DMS 273 (cell line): ENCODE measurements at regions not wholly inside any gene's neighbourhood (a gene's known extent, or its start where the extent isn't known, plus 50 kb on each side); places are given as distances from the start of the nearest gene placed in this dataset.
"Not testable (repeated sequence)": the region's sequence is repeated elsewhere in the genome, so short reads cannot be mapped to it uniquely, and the experiment has no call there.

Source experiments
- DNase-seq: peaks from one replicate; lab custom pipeline; 2025; ENCODE audit not compliant: unreplicated experiment; lab: John Stamatoyannopoulos, UW

GRCh38 chr3:30458376-30459171, 147.8 kb upstream of the TGFBR2 start:
- DNase-seq = no peak

GRCh38 chr3:30461311-30461710, 145.1 kb upstream of the TGFBR2 start:
- no peak for DNase-seq

- no peak for DNase-seq
Measured at GRCh38 chr3:30462721-30463470, 143.5 kb upstream of the TGFBR2 start.

GRCh38 chr3:30464381-30464780, 142.0 kb upstream of the TGFBR2 start:
- DNase-seq = no peak

- no peak for DNase-seq
Measured at GRCh38 chr3:30465454-30465853, 140.9 kb upstream of the TGFBR2 start.

- DNase-seq = no peak
Measured at GRCh38 chr3:30467596-30468238, 138.7 kb upstream of the TGFBR2 start.

GRCh38 chr3:30469133-30469532, 137.3 kb upstream of the TGFBR2 start:
- no peak for DNase-seq

GRCh38 chr3:30470496-30470895, 135.9 kb upstream of the TGFBR2 start:
- no peak for DNase-seq

- DNase-seq = no peak
Measured at GRCh38 chr3:30471066-30471465, 135.3 kb upstream of the TGFBR2 start.

GRCh38 chr3:30471796-30472489, 134.5 kb upstream of the TGFBR2 start:
- no peak for DNase-seq

- DNase-seq = no peak
Measured at GRCh38 chr3:30473374-30474051, 132.9 kb upstream of the TGFBR2 start.

- no peak for DNase-seq
Measured at GRCh38 chr3:30474371-30474770, 132.0 kb upstream of the TGFBR2 start.

- DNase-seq = no peak
Measured at GRCh38 chr3:30475038-30475808, 131.2 kb upstream of the TGFBR2 start.

- no peak for DNase-seq
Measured at GRCh38 chr3:30475809-30476178, 130.6 kb upstream of the TGFBR2 start.

GRCh38 chr3:30476368-30477084, 129.9 kb upstream of the TGFBR2 start:
- no peak for DNase-seq

GRCh38 chr3:30477149-30477921, 129.1 kb upstream of the TGFBR2 start:
- no peak for DNase-seq

GRCh38 chr3:30479737-30480136, 126.7 kb upstream of the TGFBR2 start:
- DNase-seq = not testable (repeated sequence)

GRCh38 chr3:30480156-30480555, 126.2 kb upstream of the TGFBR2 start:
- not testable (repeated sequence) for DNase-seq

- DNase-seq = no peak
Measured at GRCh38 chr3:30480587-30480986, 125.8 kb upstream of the TGFBR2 start.
